IMR-90 (cell line): ENCODE measurements at regions not wholly inside any gene's neighbourhood (a gene's known extent, or its start where the extent isn't known, plus 50 kb on each side); places are given as distances from the start of the nearest gene placed in this dataset.

Source experiments
- ATAC-seq: fragments of 200-7000 bp; cut with Tn5 transposase; 2 replicates; pipeline ENCODE4 v1.9.1; 2020; ENCODE audit warnings: low read depth, mild to moderate bottlenecking, moderate library complexity
- BruUV-seq: library from RNA; stranded (reverse); fragments of 400-500 nt; replicated peaks from 2 replicates; lab custom pipeline; 2021; lab: Mats Ljungman, UMichigan
- CTCF ChIA-PET: fragments of 300-600 bp; formaldehyde crosslinking; extraction: SDS; loops from one replicate; lab custom pipeline; 2021; ENCODE audit warnings: antibody characterized with exemption; lab: Yijun Ruan, JAX
- POLR2A ChIA-PET: fragments of 300-600 bp; sonication (Branson Sonifier 250); formaldehyde crosslinking; loops from one replicate; lab custom pipeline; 2022; ENCODE audit warnings: antibody characterized with exemption; ENCODE audit not compliant: unreplicated experiment; lab: Charles Lee
- DNase-seq: peaks from one replicate; pipeline ENCODE4 v3.0.0; 2013
- H2AFZ ChIP-seq: replicated peaks from 2 replicates; pipeline ENCODE3; 2013; ENCODE audit warnings: low read length, mild to moderate bottlenecking; ENCODE audit not compliant: poor library complexity
- H2AK5ac ChIP-seq: 2 replicates; pipeline ENCODE4 v1.6.1; 2013; ENCODE audit warnings: low read depth, low read length, inconsistent platforms
- H2AK9ac ChIP-seq: replicated peaks from 2 replicates; pipeline ENCODE3; 2013; ENCODE audit warnings: mild to moderate bottlenecking, low read depth, low read length, moderate library complexity; ENCODE audit not compliant: poor library complexity
- H2BK120ac ChIP-seq: 2 replicates; pipeline ENCODE4 v1.6.1; 2013; ENCODE audit warnings: low read depth, low read length, inconsistent platforms
- H2BK15ac ChIP-seq: 3 replicates; pipeline ENCODE4 v1.6.1; 2013; ENCODE audit warnings: low read depth, low read length, inconsistent platforms
- H2BK20ac ChIP-seq: 2 replicates; pipeline ENCODE4 v1.6.1; 2013; ENCODE audit warnings: low read depth, mild to moderate bottlenecking, inconsistent platforms, low read length, moderate library complexity
- H2BK5ac ChIP-seq: 2 replicates; pipeline ENCODE4 v1.6.1; 2013; ENCODE audit warnings: mild to moderate bottlenecking, low read depth, low read length, inconsistent platforms; ENCODE audit not compliant: poor library complexity, severe bottlenecking
- H3K14ac ChIP-seq: replicated peaks from 2 replicates; pipeline ENCODE4 v1.6.1; 2013; ENCODE audit warnings: low read depth, low read length, inconsistent platforms
- H3K18ac ChIP-seq: 2 replicates; pipeline ENCODE4 v1.6.1; 2013; ENCODE audit warnings: low read depth, low read length, control low read depth
- H3K23ac ChIP-seq: 2 replicates; pipeline ENCODE4 v1.6.1; 2013; ENCODE audit warnings: low read depth, low read length, inconsistent platforms
- H3K27ac ChIP-seq: 2 replicates; pipeline ENCODE4 v1.5.1; 2013; ENCODE audit warnings: mild to moderate bottlenecking, control low read depth, low read length; ENCODE audit not compliant: insufficient read depth
- H3K27me3 ChIP-seq: 2 replicates; pipeline ENCODE4 v1.6.1; 2013; ENCODE audit warnings: low read length; ENCODE audit not compliant: control insufficient read depth, insufficient read depth
- H3K36me3 ChIP-seq: 2 replicates; pipeline ENCODE4 v1.6.1; 2013; ENCODE audit warnings: low read length, mixed read lengths; ENCODE audit not compliant: control insufficient read depth, insufficient read depth
- H3K4ac ChIP-seq: 2 replicates; pipeline ENCODE4 v1.6.1; 2013; ENCODE audit warnings: low read depth, low read length, inconsistent platforms
- H3K4me1 ChIP-seq: 2 replicates; pipeline ENCODE4 v1.6.1; 2013; ENCODE audit warnings: low read length, mixed read lengths; ENCODE audit not compliant: control insufficient read depth, insufficient read depth
- H3K4me2 ChIP-seq: 2 replicates; pipeline ENCODE4 v1.6.1; 2013; ENCODE audit warnings: low read depth, mild to moderate bottlenecking, control low read depth, low read length, moderate library complexity
- H3K4me3 ChIP-seq: 2 replicates; pipeline ENCODE4 v1.5.1; 2013; ENCODE audit warnings: low read depth, mild to moderate bottlenecking, control low read depth, low read length, moderate library complexity; ENCODE audit not compliant: insufficient read depth
- H3K56ac ChIP-seq: 2 replicates; pipeline ENCODE4 v1.6.1; 2013; ENCODE audit warnings: low read length, inconsistent platforms; ENCODE audit not compliant: insufficient read depth; ENCODE audit errors: extremely low read depth
- H3K79me1 ChIP-seq, 2 experiments: 2 replicates each; pipeline ENCODE4 v1.6.1; 2013; ENCODE audit warnings: low read length in 2 of 2, inconsistent platforms in 1 of 2, low read depth in 1 of 2
- H3K9ac ChIP-seq: 2 replicates; pipeline ENCODE4 v1.6.1; 2013; ENCODE audit warnings: low read depth, low read length, control low read depth
- H3K9me1 ChIP-seq: 2 replicates; pipeline ENCODE4 v1.6.1; 2013; ENCODE audit warnings: low read length, inconsistent platforms; ENCODE audit not compliant: insufficient read depth
- H3K9me3 ChIP-seq: 2 replicates; pipeline ENCODE4 v1.6.1; 2013; ENCODE audit warnings: low read length; ENCODE audit not compliant: control insufficient read depth, insufficient read depth
- H4K20me1 ChIP-seq: 2 replicates; pipeline ENCODE4 v1.6.1; 2013; ENCODE audit warnings: low read length, inconsistent platforms; ENCODE audit not compliant: insufficient read depth
- H4K5ac ChIP-seq: 2 replicates; pipeline ENCODE4 v1.6.1; 2013; ENCODE audit warnings: mild to moderate bottlenecking, low read depth, low read length, control low read depth
- H4K8ac ChIP-seq, 2 experiments: 2 replicates each; pipeline ENCODE4 v1.6.1; 2013; ENCODE audit warnings: low read depth in 2 of 2, low read length in 2 of 2, control low read depth in 1 of 2, inconsistent platforms in 1 of 2
- H4K91ac ChIP-seq: 2 replicates; pipeline ENCODE4 v1.6.1; 2013; ENCODE audit warnings: low read depth, low read length, inconsistent platforms; ENCODE audit not compliant: insufficient read depth
- BHLHE40 ChIP-seq: fragments of 150-350 bp; IDR thresholded peaks from 2 replicates; pipeline ENCODE4 v1.6.1; 2016; ENCODE audit warnings: mild to moderate bottlenecking, low read depth, low read length
- RCOR1 ChIP-seq: IDR thresholded peaks from 2 replicates; pipeline ENCODE4 v1.6.1; 2012; ENCODE audit warnings: mild to moderate bottlenecking, low read length, improper control_type of control experiment; ENCODE audit not compliant: insufficient replicate concordance
- RFX5 ChIP-seq: IDR thresholded peaks from 2 replicates; pipeline ENCODE4 v1.8.0; 2012; ENCODE audit warnings: low read depth, mild to moderate bottlenecking, low read length, moderate library complexity
- WGBS, 2 experiments: methylation state at CpG; one replicate each; pipeline versions ENCODE4 v1.1.5 to v1.1.7; 2013; ENCODE audit warnings: missing lambda C conversion rate in 2 of 2; ENCODE audit not compliant: insufficient read length in 1 of 2; ENCODE audit errors: extremely low coverage in 2 of 2; 5-methylcytosine and 5-hydroxymethylcytosine counted together
- dilution Hi-C: fragments of 300-500 bp; cut with HindIII; formaldehyde crosslinking; loops from one replicate; pipeline ENCODE4 v1.14.3; 2018; ENCODE audit warnings: low sequenced_read_pairs; ENCODE audit not compliant: unreplicated experiment
- in situ Hi-C: fragments of 300-500 bp; cut with MboI; formaldehyde crosslinking; loops from 3 replicates; pipeline ENCODE4 v1.14.3; 2019; ENCODE audit warnings: low sequenced_read_pairs, inconsistent platforms, mixed read lengths
- intact Hi-C: fragments of 100-400 bp; cut with micrococcal nuclease; formaldehyde crosslinking; loops from 2 replicates; pipeline ENCODE4 v1.10.0; 2022
- TF ChIP-seq, protein P1 (sequence below): fragments of 150-350 bp; IDR thresholded peaks from 2 replicates; pipeline ENCODE4 v1.6.1; 2016; ENCODE audit warnings: low read depth, mild to moderate bottlenecking, low read length, moderate library complexity, borderline replicate concordance

DNA sequence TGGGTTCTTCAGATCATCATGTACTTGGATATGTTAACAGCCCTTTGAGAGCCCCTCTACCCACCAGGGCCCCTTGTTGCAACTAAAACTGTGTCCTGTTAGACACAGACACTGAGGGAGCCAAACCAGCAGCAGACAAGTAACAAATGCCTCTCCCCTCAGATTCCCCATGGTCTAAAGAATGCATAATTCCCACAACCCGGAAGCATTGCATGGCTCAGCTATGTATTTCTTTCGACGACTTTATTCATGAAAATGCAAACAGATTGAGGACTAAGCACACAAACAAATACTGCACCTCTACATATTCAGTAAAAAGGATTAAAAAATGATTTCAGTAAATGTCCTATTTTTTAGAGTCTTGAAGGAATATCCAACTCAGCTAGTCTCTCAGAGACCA is 70.1 kb upstream of the HECW1 start:
- no TSS peak for BruUV-seq
- Histone ChIP-seq H3K18ac (peak overlapping the region; percentile 36; the same call in 1 of the 2 replicates), H2AFZ (no peak overlapping the region), H3K4me2 (no peak overlapping the region), H4K5ac (no peak overlapping the region), H3K4me3 (no peak overlapping the region), H2AK9ac (no peak overlapping the region), H3K23ac (no peak overlapping the region), H4K91ac (no peak overlapping the region), H2AK5ac (no peak overlapping the region), H3K56ac (no peak overlapping the region), H3K4me1 (no peaks in the 10 kb centered on the region; the same call in 1 of the 2 replicates), H2BK5ac (no peak overlapping the region), H3K27ac (no peak overlapping the region), H3K9ac (no peak overlapping the region), H3K27me3 (no peaks in the 10 kb centered on the region), H3K36me3 (no peaks in the 10 kb centered on the region), H2BK20ac (no peak overlapping the region), H3K9me1 (no peaks in the 10 kb centered on the region), H3K14ac (no peak overlapping the region), H3K9me3 (no peaks in the 10 kb centered on the region), H3K4ac (no peak overlapping the region), H4K8ac (no peak overlapping the region), H4K20me1 (no peaks in the 10 kb centered on the region), H3K79me1 (no peaks in the 10 kb centered on the region), H2BK120ac (no peak overlapping the region), H2BK15ac (no peak overlapping the region)
- ChIA-PET POLR2A (no interaction called here), CTCF (no interaction called here)
- dilution Hi-C loops, result no loop called here
- TF ChIP-seq RFX5, result no peak
- TF ChIP-seq BHLHE40, result no peak
- TF ChIP-seq, protein P1, sequence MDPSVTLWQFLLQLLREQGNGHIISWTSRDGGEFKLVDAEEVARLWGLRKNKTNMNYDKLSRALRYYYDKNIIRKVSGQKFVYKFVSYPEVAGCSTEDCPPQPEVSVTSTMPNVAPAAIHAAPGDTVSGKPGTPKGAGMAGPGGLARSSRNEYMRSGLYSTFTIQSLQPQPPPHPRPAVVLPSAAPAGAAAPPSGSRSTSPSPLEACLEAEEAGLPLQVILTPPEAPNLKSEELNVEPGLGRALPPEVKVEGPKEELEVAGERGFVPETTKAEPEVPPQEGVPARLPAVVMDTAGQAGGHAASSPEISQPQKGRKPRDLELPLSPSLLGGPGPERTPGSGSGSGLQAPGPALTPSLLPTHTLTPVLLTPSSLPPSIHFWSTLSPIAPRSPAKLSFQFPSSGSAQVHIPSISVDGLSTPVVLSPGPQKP, result no peak
- TF ChIP-seq RCOR1, result no peak
- WGBS, 2 experiments, result no CpG with 5 or more reads among the region's 3 CpGs
- intact Hi-C loops, result no loop called here
- in situ Hi-C loops, result no loop called here
- ATAC-seq (no peak), DNase-seq (no peak)
